ENCODE measurements at regions not wholly inside any gene's neighbourhood (a gene's known extent, or its start where the extent isn't known, plus 50 kb on each side); places are given as distances from the start of the nearest gene placed in this dataset.
A peak's percentile ranks its signal among the peaks of the same experiment; 100 is the strongest.
"Not testable (repeated sequence)": the region's sequence is repeated elsewhere in the genome, so short reads cannot be mapped to it uniquely, and the experiment has no call there.

GRCh38 chr13:22960827-22961226, 220.0 kb upstream of the SGCG start:
- DNase-seq = no peak

DNA sequence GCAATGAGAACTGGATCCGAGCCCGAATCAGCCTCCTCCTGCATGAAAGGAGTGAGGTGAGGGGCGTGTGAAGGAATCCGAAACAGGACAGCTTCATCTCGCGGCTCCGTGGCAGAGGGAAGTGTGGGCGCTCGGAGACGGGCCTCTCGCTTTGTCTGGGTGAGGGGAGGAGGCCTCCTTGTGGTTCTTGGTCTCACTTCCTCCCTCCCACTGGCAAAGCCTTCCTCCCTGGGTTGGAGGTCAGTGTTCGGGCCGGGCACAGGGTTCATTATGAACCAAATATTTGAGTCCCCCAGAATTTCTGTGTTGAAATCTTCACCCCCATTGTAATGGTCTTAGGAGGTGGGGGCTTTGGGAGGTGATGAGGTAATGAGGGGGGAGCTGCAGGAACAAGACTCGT, 219.4 kb upstream of the SGCG start:
- DNase-seq = not testable (repeated sequence)

DNA sequence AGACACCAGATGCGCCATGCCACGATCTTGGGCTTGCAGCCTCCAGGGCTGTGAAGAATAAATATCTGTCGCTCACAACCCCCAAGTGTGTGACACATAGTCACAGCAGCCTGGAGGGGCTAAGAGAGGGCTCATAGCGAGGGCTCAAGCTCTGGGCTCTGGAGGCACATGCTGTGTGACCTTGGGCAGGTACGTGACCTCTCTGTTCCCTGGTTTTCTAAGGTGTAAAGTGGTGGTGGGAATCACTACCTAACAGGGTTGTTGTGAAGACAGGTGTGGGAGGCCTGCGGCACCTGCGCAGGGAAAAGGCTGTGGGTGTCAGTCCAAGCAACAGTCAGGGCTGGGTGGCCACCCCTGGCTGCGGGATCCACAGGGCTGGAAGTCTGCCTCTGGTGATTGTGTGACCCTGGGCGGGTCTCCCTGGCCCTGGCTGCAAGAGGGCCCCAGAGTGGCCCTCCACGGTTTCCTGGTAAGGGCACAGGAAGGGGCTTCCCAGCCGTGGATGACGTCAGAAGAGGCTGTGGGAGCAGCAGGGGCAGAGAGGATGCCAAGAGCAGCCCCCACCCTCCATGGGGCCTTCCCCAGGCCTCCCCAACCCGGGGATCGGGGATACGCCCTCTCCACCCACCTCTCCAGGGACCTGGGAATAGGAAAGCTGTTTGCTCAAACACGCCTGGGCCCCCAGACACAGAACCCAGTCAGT, 218.8 kb upstream of the SGCG start:
- no peak for DNase-seq

DNA sequence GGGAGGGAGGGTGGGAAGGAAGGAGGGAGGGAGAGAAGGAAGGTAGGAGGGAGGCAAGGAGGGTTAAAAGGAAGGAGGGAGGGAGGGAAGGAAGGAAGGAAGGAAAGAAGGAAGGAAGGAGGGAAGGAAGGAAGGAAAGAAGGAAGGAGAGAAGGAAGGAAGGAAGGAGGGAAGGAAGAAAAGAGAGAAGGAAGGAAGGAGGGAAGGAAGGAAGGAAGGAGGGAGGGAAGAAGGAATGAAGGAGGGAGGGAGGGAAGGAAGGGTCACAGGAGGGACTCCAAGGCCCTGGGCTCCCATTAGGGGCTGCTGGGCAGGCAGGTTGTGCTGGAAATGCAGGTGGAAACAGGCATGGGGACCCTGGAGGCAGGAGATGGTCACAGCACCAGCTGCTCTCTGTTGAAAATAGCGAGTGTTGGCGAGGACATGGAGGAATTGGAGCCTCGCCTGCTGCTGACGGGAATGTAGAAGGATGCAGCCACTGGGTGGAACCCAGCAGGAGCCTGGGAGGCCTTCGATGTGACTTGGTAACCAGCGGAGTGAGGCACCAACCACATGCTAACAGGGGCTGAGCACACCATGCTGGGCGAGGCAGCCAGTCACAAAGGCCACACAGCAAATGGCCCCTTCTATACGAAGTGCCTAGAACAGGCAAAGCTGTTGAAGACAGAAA, 217.3 kb upstream of the SGCG start:
- DNase-seq = not testable (repeated sequence)

DNA sequence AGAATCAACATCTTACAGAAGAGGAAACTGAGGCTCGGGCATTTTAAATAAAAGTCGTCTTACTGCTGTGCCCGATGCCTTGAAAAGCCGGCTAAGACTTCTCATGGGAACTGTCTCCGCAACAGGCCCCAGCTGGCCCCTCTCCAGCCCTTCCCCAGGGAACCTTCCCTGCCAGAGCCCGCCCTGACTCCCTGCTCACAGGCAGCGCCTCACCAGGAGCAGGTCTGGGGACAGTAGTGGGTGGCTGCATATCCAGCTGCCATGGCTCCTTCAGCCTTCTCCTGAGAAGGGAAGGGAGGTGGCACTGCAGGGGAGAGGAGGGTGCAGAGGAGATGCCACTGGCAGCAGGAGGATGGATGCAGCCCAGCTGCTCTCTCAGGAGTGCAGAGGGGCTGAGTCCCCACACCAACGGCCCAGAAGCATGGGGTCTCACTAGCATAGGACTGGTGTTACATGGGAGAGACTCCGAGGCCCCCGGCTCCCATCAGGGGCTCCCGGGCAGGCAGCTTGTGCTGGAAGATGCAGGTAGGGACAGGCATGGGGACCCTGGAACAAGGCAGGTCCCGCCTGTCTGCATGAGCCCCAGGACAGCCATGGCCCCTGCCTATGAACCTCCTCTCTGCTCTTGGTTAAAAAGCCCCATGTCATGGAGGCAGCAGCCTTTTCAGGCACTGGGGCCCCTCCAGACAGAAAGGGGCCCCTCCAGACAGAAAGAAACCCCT, 216.4 kb upstream of the SGCG start:
- DNase-seq = no peak

DNA sequence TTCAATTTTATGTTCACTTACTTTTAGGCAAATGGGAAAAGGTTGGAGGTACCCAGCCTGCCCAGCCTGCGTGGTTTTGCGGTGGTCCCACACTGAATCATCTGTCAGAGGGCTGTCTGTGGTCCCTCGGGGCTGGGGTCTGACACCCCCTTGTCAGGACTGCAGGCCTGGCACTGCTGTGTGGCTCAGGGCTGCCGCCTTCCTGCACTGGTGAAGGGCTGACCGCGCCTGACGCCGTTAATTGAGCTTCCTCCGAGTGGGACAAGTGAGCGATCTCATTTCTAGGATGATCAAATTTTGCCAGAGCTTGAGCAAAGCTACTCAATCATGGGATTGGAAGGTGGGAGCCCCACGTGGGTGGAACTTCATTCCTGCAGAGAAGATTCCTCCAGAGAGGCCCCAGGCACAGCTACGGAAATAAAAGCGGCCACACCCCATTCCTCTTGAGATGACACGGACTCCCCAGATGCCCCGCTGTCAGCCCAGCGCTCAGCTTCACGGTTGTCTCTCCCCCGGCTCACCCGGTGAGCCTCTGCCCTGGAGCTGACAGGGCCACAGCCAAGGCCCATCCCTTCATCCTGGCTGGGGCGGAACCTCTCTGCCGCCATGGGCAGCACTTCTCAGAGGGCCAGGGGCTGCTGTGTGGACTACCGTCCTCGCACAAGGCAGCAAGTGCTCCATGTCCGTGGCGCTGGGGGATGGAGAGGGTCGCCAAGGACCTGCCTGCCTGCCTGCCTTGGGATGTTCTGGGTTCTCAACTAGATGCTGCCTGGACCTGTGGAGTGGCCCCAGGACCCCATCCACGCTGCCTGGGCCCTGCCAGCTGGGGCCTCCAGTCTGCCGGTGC, 215.5 kb upstream of the SGCG start:
- DNase-seq = not testable (repeated sequence)

DNA sequence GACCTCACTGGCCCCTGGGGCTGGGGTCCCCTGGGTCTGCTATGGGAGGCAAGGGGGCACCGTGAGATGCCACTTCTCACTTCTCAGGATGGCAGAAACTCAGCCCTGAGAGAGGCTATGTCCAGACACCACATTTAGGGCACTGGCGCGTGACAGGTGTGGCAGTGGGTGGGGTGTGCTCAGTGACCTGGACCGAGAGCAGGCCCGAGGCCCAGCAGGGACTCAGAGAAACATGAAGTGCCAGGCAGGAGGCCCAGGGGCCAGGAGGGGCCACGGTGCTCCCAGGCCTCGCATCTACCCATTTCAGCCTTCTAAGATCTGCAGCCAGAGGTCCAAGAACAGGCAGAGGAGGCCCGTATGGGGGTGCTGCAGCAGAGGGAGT, 214.9 kb upstream of the SGCG start:
- DNase-seq = not testable (repeated sequence)

GRCh38 chr13:22966753-22967152, 214.0 kb upstream of the SGCG start:
- not testable (repeated sequence) for DNase-seq

- no peak for DNase-seq
Observed at GRCh38 chr13:22967669-22968068, 213.1 kb upstream of the SGCG start.

GRCh38 chr13:22979952-22980351, 200.8 kb upstream of the SGCG start:
- DNase-seq = no peak

GRCh38 chr13:22980936-22981335, 199.8 kb upstream of the SGCG start:
- DNase-seq = no peak

GRCh38 chr13:22993148-22993547, 187.6 kb upstream of the SGCG start:
- no peak for DNase-seq

DNA sequence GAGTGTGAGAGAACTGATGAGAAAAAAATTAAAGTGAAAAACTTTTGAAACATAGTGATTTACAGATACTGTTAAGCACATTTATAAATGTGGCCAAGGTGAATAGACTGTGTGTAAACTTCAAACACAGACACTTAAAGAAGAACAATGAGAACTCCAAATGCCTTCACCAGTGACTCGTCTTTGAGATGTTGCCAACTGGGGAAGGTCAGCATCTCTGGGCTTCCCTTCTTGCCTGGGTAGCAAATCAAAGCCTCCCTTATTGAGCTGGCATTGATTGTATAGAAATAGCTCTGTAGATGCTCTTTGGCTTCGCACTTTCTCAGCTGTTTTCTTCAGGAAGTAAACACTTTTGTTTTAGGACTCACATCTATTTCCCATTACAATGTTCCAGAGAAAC, 177.3 kb upstream of the SGCG start:
- DNase-seq = no peak

GRCh38 chr13:23007426-23007825, 173.4 kb upstream of the SGCG start:
- DNase-seq = no peak

GRCh38 chr13:23018143-23018542, 162.6 kb upstream of the SGCG start:
- no peak for DNase-seq

GRCh38 chr13:23020246-23020843, 160.4 kb upstream of the SGCG start:
- peak in 1 of 2 experiments; percentile 0 for DNase-seq

- no peak for DNase-seq
Observed at GRCh38 chr13:23021906-23022305, 158.9 kb upstream of the SGCG start.

- DNase-seq = no peak
Observed at GRCh38 chr13:23022704-23023103, 158.1 kb upstream of the SGCG start.

GRCh38 chr13:23025864-23026608, 154.7 kb upstream of the SGCG start:
- DNase-seq = no peak

DNA sequence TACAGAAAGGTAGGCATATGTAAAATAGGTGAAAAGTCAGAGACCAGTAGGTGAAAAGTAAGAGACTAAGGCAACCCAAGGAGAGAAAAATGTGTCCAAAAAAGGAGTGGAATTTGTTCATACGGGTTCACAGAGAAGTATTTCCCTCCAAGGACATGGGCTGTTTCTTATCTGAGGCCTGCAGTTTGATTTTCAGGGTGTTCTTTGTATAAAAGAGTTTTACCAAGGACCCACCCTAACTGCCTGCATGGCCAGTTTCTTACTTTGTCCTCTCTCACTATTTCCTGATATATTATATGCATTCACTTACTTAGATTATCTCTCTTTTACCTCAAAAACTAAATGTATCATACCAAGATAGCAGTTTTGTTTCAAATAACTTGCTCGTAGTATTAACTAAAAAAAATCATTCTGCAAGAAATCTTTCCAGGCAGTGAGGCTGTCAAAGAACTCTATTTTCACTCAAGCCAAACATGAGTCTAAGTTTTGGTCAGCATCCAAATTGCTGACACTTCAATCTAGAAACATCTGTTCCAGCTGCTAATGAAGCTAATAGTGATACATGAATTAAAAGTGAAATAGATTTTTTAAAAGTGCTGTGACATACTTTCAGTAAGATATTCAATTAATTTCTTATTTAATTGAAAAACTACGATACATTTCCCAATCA, 141.4 kb upstream of the SGCG start:
- DNase-seq = no peak

DNA sequence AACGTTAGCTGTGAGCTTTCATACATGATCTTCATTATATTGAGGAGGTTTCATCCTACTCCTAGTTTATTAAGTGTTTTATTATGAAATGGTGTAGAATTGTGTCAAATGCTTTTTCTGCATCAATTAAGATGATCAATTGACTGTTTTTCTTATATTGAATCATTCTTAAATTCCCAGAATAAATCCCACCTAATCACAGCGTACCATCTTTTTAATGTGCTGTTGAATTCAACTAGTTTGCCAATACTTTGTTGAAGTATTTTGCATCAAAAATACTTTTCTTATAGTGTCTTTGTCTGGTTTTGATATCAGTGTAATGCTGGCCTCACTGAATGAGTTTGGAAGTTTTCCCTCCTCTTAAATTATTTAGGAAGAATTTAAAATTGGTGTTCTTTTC, 138.6 kb upstream of the SGCG start:
- no peak for DNase-seq
